Transverse colon (tissue), 4 donors: ENCODE measurements at regions not wholly inside any gene's neighbourhood (a gene's known extent, or its start where the extent isn't known, plus 50 kb on each side); places are given as distances from the start of the nearest gene placed in this dataset.
"Not testable (repeated sequence)": the region's sequence is repeated elsewhere in the genome, so short reads cannot be mapped to it uniquely, and the experiment has no call there.

ENCODE experiments used
- DNase-seq: peaks from one replicate; pipeline ENCODE4 v3.0.0-alpha.2; 2019
- H3K27ac ChIP-seq, 4 donors: fragments of 200-600 bp; sonication (generic); 2 replicates each; pipeline ENCODE4 v1.5.1; 2016 to 2018; ENCODE audit warnings: inconsistent platforms in 4 of 4
- H3K27me3 ChIP-seq: fragments of 200-600 bp; sonication (generic); 2 replicates; pipeline ENCODE4 v1.5.1; 2017; ENCODE audit warnings: inconsistent platforms
- H3K36me3 ChIP-seq, 4 donors: fragments of 200-600 bp; sonication (generic); 2 replicates each; pipeline ENCODE4 v1.5.1; 2017 to 2019; ENCODE audit warnings: inconsistent platforms in 4 of 4
- H3K4me1 ChIP-seq, 4 donors: fragments of 200-600 bp; sonication (generic); 2 replicates each; pipeline ENCODE4 v1.5.1; 2017 to 2020; ENCODE audit warnings: inconsistent platforms in 4 of 4
- H3K4me3 ChIP-seq, 4 donors: fragments of 200-600 bp; sonication (generic); 1 replicate in 1 of 4; 2 replicates in 3 of 4; pipeline versions ENCODE4 v1.5.1 to v1.6.1; 2017 to 2019; ENCODE audit warnings: inconsistent platforms in 4 of 4
- H3K9me3 ChIP-seq, 2 donors: fragments of 200-600 bp; sonication (generic); 2 replicates each; pipeline ENCODE4 v1.5.1; 2017 to 2019; ENCODE audit warnings: inconsistent platforms in 2 of 2
- EP300 ChIP-seq: sonication (generic); formaldehyde crosslinking; IDR thresholded peaks from one replicate; pipeline ENCODE4 v1.6.1; 2017; ENCODE audit warnings: antibody characterized with exemption, low read depth
- POLR2A ChIP-seq: fragments of 450-650 bp; IDR thresholded peaks from one replicate; pipeline ENCODE4 v1.6.1; 2016; ENCODE audit warnings: antibody characterized with exemption, mild to moderate bottlenecking, moderate library complexity
- POLR2AphosphoS5 ChIP-seq, 3 donors: sonication (generic); formaldehyde crosslinking; IDR thresholded peaks; one replicate each; pipeline ENCODE4 v1.6.1; 2016; ENCODE audit warnings: antibody characterized with exemption in 3 of 3
- WGBS, 2 donors: methylation state at CpG; one replicate each; pipeline ENCODE4 v1.1.5; 2018; ENCODE audit warnings: low coverage in 1 of 2; 5-methylcytosine and 5-hydroxymethylcytosine counted together
- in situ Hi-C, 4 donors: fragments of 200-750 bp; cut with MboI; loops; one replicate each; pipeline versions ENCODE4 v1.15.0 to v1.15.1; 2017; ENCODE audit warnings: low sequenced_read_pairs in 3 of 4, low pct_ligation_motif_present in 1 of 4, low pct_unique_long_range_greater_than_20kb in 1 of 4
- intact Hi-C: fragments of 100-400 bp; cut with DNase I; formaldehyde crosslinking; loops from one replicate; pipeline ENCODE4 v1.15.1; 2023; ENCODE audit warnings: low total_unique reads
- TF ChIP-seq, protein P1 (sequence below), 5 experiments: fragments of 200-600 bp in 3 of 5; fragments of 450-650 bp in 2 of 5; sonication (generic) in 3 of 5; IDR thresholded peaks; 1 replicate in 2 of 5; 2 replicates in 3 of 5; pipeline ENCODE4 v1.5.1; 2016 to 2017; ENCODE audit warnings: antibody characterized with exemption in 5 of 5, inconsistent platforms in 3 of 5, mild to moderate bottlenecking in 2 of 5, moderate library complexity in 1 of 5

DNA sequence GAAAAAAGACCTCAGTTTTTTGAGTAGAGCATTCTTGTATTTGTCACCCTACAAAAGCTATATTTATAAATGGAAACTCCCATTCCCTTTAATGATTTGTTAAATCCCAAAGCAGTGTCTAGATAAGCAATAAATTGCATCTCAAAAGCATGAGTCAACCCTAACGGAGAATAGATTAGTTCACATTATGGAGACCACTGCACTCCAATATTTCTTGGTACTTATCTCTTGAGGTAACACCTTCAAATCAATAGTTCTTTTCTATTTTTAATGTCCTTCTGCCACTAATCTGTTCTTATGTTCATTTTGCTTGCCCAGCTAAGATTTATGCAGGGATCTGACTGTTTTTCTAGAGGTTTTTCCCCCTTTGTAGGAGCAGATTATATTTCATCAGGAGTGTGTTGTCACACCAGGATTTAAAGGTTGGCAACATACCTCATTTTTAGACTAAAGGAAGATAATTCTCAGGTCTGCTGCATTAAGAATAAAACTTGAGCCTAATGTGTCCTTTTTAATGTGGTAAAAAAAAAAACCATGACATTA lies 91.4 kb upstream of the ADGRG2 start:
- 80 to 88% methylated on average over 1 of the region's 1 CpG for WGBS, 2 donors

DNA sequence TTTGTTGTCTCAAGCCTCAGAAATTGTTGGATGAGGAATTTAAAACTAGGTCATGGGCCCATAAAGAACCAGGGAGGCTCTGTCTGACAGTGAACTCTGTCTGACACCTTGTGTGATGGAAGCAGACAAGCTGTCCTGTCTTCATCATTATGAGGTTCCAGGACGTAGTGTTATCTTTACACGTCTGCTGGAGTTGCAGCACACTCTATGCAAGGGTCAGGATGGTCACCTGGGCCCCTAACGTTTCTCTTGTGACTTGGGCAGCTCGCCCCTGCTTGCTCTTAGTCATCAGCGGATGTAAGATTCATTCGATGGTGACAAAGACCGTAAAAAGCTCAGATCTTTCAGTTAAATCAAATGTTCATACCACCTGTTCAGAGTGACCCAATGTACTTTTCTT lies 92.0 kb upstream of the ADGRG2 start:
- Histone ChIP-seq H3K27ac (no peak overlapping the region), H3K9me3 (no peaks in the 10 kb centered on the region), H3K4me1 (no peaks in the 10 kb centered on the region), H3K4me3 (no peak overlapping the region), H3K27me3 (no peaks in the 10 kb centered on the region), H3K36me3 (no peaks in the 10 kb centered on the region)
- WGBS, 2 donors, result 44 to 55% methylated on average over 3 to 7 of the region's 7 CpGs
- intact Hi-C loops (no loop called here), in situ Hi-C loops (no loop called here)
- no peak for TF ChIP-seq POLR2AphosphoS5 (IDR thresholded peaks at IDR 0.05)
- TF ChIP-seq EP300, result no peak
- TF ChIP-seq POLR2A, result no peak
- TF ChIP-seq, protein P1, sequence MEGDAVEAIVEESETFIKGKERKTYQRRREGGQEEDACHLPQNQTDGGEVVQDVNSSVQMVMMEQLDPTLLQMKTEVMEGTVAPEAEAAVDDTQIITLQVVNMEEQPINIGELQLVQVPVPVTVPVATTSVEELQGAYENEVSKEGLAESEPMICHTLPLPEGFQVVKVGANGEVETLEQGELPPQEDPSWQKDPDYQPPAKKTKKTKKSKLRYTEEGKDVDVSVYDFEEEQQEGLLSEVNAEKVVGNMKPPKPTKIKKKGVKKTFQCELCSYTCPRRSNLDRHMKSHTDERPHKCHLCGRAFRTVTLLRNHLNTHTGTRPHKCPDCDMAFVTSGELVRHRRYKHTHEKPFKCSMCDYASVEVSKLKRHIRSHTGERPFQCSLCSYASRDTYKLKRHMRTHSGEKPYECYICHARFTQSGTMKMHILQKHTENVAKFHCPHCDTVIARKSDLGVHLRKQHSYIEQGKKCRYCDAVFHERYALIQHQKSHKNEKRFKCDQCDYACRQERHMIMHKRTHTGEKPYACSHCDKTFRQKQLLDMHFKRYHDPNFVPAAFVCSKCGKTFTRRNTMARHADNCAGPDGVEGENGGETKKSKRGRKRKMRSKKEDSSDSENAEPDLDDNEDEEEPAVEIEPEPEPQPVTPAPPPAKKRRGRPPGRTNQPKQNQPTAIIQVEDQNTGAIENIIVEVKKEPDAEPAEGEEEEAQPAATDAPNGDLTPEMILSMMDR (IDR thresholded peaks at IDR 0.05), result no peak
- no peak for DNase-seq

More for the DNA sequence above, 91.4 kb upstream of the ADGRG2 start:
- Histone ChIP-seq H3K9me3 (no peaks in the 10 kb centered on the region), H3K27me3 (no peaks in the 10 kb centered on the region), H3K27ac (no peak overlapping the region), H3K36me3 (no peaks in the 10 kb centered on the region), H3K4me3 (no peak overlapping the region), H3K4me1 (no peaks in the 10 kb centered on the region)
- DNase-seq, result no peak
- TF ChIP-seq, protein P1 (IDR thresholded peaks at IDR 0.05), result no peak
- TF ChIP-seq POLR2AphosphoS5 (IDR thresholded peaks at IDR 0.05) (no peak), EP300 (no peak), POLR2A (no peak)
- intact Hi-C loops (no loop called here), in situ Hi-C loops (no loop called here)

- Histone ChIP-seq H3K4me1 (no peaks in the 10 kb centered on the region), H3K9me3 (no peaks in the 10 kb centered on the region), H3K27ac (no peak overlapping the region), H3K36me3 (no peaks in the 10 kb centered on the region), H3K27me3 (no peaks in the 10 kb centered on the region), H3K4me3 (no peak overlapping the region)
- 65% methylated on average over 7 of the region's 7 CpGs; no CpG with 5 or more reads in 1 of the 2 donors for WGBS, 2 donors
- in situ Hi-C loops (no loop called here), intact Hi-C loops (no loop called here)
- TF ChIP-seq, protein P1 (IDR thresholded peaks at IDR 0.05), result no peak
- no peak for TF ChIP-seq POLR2AphosphoS5 (IDR thresholded peaks at IDR 0.05)
- TF ChIP-seq EP300, result no peak
- no peak for DNase-seq
These were observed 103.6 kb upstream of the ADGRG2 start for GRCh38 chrX:19225909-19226308.

DNA sequence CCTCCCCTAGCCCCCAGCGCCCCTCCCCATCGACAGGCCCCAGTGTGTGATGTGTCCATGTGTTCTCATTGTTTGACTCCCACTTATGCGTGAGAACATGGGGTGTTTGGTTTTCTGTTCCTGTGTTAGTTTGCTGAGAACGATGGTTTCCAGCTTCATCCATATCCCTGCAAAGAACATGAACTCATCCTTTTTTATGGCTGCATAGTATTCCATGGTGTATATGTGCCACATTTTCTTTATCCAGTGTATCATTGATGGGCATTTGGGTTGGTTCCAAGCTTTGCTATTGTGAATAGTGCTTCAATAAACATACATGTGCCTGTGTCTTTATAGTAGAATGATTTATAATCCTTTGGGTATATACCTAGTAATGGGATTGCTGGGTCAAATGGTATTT lies 107.6 kb upstream of the ADGRG2 start:
- H3K27ac ChIP-seq, H3K4me1 ChIP-seq, intact Hi-C loops, H3K9me3 ChIP-seq, in situ Hi-C loops, H3K27me3 ChIP-seq, DNase-seq, H3K4me3 ChIP-seq, H3K36me3 ChIP-seq: not testable (repeated sequence)
- 92 to 93% methylated on average over 3 to 4 of the region's 4 CpGs for WGBS, 2 donors

DNA sequence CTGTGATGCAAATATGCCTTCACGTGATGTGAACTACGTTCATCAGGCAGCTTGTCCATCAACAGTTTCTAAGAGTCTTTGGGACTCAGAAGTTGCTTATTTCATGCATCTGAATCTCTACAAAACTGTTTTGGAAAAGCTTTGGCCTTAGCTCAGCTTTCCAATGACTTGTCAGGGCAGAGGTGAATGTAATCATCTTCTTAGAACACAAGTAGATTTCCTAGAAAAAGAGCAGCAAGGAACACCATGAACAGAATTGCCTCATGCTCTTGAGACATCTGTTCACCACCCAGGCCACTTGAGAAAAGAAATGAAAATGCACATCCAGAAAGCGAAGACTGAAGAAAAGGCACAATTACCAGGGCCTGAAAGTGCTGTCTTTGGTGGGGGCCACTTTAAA lies 105.8 kb upstream of the PDHA1 start:
- no peaks in the 10 kb centered on the region for H3K27me3 ChIP-seq
- DNase-seq, result no peak
- no peak overlapping the region for H3K4me3 ChIP-seq
- intact Hi-C loops, result no loop called here
- H3K4me1 ChIP-seq, result no peaks in the 10 kb centered on the region
- H3K36me3 ChIP-seq, result no peaks in the 10 kb centered on the region
- no peaks in the 10 kb centered on the region for H3K9me3 ChIP-seq
- WGBS, 2 donors, result 67 to 69% methylated on average over 1 to 3 of the region's 3 CpGs
- no peak for TF ChIP-seq POLR2A
- TF ChIP-seq POLR2AphosphoS5 (IDR thresholded peaks at IDR 0.05), result no peak
- TF ChIP-seq, protein P1 (IDR thresholded peaks at IDR 0.05), result no peak
- no peak for TF ChIP-seq EP300
- in situ Hi-C loops, result no loop called here
- H3K27ac ChIP-seq, result no peak overlapping the region
